KG1 (cell line): ENCODE measurements at regions not wholly inside any gene's neighbourhood (a gene's known extent, or its start where the extent isn't known, plus 50 kb on each side); places are given as distances from the start of the nearest gene placed in this dataset.

Source experiments
- DNase-seq: peaks from one replicate; lab custom pipeline; 2025; lab: John Stamatoyannopoulos, UW

DNA sequence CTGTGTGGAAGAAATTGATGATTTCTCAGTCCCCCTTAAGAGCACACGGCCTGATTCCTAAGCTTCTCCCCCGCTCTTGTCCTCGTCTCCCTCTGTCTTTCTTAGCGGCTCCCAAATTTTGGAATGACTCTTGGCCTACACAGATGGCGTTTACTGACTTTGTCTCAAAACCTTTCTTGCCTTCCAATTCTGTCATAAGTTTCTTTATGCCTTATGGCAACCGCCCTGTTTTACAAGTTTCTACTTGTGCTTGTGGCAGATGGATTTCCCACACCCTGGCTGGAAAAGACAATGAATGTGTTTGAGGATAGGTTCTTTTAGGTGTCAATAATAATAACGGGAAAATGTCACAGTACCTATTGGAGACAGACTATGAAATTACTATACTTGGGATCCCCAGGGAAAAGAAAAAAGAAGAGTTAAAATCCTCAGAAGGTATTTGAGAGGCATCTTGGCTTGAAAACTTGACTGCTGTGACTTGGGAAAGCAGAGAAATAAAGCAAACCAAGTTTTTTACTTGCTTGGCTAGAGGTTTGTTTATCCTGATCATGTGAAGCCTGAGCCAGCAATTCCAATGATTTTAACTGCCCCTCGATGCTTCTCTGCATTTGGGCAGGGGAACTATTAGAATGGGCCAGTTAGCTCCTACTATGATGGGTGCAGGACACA, 276.4 kb downstream of the HRH4 start:
- no peak for DNase-seq

DNA sequence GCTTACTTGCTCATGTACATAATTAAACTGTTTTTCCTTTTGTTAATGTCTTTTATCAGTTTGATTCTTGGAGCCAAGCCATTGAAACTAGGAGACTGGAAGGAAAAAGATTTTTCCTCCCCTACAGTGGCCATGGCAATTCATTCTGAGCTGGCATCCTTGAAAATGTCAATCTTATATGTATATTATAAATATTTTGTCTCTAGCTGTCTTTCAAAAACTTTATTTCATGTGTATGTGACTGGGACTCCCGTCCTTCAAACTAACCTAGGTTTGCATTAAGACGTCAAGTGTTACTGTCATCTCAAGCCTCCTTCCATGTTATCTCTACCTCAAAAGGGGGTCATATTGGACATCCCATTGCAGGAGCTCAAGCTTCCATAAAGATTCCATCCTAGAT, 280.4 kb downstream of the HRH4 start:
- no peak for DNase-seq

DNA sequence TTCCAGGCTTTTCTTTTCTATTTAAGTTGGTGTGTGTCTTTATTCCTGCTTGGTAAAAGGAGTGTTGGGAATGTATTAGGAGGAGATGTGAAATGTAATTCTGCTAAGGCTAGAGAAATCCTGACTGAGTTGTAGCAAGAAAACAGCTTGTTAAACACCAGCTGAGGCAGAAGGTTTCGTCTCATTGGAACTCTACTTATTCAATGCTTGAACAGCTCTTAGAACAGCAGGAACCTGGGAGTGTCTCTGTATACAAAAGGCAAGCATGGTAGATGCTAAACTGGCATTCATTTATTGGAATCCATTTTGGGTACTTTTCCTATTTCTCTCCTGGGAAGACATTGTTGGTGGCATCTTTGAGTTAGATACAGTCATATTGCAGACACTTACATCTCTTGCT, 280.9 kb downstream of the HRH4 start:
- DNase-seq: no peak

DNA sequence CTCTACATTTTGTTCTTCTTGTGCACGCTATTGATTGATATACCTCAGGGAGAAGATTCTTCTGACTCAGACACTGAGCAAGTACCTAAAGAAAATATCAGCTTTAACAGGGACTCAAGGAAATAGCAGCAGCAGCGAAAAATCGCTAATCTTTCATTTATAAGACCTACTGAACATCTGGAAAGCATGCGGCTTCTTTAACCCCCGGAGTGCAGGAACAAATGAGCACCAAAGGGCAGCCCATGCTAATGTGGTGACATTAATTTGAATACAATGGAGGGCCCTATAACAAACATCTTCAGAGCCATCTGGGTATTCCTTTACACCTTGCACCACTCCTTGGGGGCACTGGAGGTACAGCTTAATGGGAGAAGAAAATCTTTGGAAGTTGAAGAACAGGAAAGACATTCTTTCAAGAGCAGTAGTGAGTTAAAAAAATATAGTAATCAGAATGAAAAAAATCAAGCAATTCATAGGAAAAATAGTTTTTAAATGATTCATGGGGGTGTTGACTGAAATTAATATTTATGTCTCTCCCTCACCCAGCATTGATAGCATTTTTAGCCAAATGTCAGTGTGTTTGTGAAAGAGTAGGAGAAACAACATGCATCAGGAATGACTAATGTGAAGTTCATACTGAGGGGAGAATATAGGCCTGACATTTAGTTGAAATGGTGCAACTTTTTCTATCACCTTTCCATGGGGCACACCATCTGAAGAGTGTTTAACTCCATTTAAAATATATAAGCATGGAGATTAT, 281.7 kb downstream of the HRH4 start:
- DNase-seq: no peak

DNA sequence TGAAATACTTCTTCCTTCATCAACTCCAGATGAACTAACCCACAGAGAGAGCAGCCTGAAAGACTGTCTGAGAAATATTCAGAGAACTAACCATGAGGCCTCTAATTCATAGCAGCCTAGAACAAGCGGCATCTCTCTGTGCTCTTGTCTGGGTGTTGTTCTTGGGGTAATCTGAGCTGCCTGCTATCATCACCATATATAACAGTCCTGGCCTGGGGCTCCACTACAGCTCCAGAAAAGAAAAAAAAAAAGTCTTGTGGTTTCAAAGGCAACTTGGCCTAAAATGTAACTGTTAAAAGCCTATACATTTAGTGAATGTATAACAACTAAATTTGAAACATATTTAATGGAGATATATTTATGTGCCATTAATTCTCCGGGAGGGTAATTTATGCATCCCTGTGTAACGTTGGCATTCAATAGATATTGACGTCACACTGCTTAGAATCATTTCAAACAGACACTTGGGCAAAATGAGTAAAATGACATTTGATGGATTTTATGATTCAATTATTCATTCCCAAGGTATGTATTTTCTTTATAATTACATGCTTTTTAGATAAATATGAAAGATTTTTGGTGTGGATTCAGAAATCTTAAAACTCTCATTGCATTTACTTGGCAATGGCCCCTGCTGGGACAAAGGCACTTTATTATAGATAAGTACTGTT, 294.3 kb downstream of the HRH4 start:
- DNase-seq: no peak

DNA sequence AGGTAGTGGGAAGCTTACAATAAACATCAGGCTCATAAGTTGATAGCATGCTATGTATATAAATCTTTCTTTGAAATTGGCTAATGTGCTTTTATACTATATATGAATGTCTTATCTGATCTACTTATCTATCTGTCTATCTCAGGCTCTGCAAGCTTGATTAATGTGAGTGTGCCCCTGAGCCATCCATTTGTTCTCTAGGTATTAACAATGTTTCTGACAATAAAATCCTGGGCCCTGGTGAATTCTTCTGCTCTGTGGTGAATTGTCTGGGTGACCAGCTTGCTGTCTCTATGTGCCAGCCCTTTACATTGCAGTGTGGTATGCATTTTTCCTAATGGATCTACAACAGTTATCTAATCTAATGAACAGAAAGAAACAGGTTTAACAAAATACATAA, 295.9 kb downstream of the HRH4 start:
- DNase-seq: no peak

DNA sequence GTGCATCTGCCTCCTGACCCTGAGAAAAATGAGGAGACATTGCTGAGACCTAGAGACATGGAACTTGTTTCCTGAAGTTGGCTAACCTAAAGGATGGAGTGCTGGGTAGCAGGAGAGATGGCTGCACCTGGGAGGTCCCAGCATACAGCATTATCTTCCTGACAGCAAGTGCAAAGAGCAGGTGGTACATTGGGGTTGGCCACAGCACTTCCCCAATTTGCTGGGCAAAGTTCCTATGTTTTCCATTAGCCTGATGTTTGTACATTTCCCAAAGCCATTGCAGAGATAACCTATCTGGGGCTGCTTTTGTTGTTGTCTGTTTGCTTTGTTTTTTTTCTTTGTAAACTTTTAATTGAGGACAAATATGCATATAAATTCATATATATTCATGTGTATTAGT, 296.7 kb downstream of the HRH4 start:
- no peak for DNase-seq

DNA sequence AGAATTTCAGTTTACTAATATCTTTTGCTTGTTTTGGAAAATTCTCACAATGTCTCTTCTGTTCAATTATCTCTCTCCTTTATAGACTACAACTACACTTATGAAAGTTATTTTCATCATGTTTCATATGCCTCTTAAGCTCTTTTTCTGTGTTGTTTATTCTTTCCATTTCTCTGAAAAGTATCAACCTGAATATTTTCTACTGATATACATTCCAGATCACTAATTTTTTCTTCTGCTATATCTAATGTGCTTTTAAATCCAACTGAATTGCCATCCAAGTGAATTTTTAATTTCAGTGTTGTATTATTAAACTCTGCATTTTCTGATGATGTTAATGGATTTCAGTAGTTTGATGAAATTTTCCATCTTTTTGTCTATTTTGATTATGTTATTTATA, 301.3 kb downstream of the HRH4 start:
- DNase-seq: no peak

DNA sequence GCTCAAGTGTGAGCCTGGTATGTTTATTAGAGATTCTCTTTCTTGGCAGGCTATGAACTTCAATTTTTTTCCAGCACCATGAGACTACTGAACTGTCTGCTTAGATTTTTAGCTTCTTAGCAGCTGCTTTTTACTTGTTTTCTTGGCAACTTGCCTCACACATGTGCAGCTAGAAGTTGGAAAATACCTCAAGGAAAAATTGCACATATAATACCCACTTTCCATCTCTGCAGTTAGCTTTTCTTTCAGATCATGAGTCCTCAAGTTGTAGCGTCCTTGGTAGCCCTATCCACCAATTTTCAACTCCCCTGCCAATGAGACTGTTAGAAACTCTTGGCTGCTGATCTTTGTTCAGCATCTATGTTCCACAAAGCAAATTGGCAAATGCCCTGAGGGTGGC, 302.1 kb downstream of the HRH4 start:
- no peak for DNase-seq

DNA sequence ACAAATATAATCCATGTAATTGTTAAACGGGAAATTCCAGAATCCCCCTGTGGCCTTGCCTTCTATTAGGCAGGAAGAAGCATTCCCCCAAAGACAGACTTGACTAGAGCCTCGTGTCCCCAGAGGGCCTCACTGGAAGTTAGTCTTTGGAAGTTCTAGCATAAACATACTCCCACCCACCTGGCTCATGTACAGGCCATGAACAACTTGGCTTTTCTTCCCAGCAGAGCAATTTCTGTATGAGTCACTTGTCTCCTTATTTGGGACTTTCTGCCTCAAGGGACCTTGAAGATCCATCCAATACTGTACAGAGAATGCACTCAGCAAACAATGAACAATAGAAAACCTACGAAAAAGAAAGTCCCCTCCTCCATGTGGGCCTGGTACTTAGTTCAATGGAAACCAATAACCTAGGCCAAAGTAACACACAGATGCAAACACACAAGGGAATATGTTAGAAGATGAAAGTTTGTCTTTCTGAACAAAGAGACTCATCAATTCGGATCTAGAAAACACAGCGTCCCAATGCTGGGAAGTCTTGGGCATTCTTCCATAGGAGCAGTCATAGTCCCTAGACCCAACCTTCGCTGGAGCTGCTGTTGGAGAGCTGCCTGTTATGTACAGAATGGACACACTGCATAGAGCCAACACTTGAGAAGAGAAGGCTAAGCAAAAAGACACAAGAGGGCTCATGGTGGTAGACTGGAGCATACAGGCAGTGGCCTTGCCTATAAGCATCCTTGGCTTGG, 303.5 kb downstream of the HRH4 start:
- no peak for DNase-seq

DNA sequence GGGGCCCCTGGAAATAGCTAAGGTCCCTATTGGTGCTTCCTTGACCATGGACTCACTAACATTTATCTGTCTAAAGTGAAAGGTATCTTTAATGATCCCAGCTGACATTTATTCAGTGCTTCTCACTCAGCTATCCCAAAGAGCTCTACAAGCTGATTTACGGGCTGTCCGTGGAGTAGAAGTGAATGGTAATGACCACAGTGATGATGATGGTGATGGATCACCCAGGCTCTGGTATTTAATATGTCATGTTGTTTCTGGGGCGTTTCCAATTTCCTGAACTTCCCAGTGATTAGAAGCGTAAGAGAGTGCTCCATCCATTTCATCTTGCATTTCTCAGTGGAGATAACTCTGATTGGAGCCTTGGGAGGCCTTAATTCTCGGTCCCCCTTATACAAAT, 304.3 kb downstream of the HRH4 start:
- no peak for DNase-seq

DNA sequence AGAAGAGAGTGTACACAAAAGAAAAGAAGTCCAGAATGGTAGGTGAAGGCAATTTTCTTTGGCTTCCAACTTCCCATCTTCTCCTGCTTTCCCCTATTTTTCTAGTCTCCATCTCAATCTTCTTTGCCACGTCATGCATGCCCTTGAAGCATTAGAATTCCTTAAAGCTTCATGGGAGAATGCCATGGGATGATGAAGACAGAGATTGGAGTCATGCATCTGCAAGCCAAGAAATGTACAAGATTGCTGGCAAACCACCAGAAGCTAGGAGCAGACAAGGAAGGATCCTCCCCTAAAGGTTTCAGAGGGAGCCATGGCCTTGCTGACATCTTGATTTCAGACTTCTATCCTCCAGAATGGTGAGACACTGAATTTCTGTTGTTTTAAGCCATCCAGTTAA, 305.9 kb downstream of the HRH4 start:
- DNase-seq: no peak

DNA sequence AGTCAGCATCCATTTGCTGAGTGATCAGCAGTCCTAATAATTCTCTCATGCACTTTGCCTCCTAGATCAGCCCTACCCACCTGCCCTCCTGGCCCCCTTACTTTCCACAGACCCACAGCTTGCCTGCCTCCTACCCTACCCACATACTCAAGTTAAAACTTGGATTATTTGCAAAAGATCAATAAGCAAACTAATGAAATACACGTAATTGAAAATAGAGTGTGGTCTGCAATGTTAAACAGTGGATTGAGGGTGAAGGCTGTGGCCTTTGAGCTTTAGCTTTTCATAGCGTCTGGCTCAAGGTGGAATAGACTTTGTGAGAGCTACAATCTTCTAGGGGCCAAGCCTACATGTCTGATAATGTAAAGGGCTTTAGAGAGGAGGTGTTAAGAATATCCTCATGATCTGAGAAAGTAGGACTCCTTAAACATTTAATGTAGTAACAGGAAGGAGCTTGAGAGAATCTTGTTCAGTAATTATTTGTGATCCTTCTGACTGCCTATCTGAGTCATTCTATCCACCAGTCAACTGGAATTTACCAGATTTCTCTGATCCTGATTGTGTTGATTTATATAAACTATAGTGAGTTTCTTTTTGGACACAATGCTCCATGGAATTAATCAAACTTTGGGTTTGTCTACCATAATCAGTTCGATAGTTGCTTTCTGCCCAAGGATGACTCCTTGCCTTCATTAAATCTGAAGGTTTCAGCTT, 310.0 kb downstream of the HRH4 start:
- DNase-seq: no peak

DNA sequence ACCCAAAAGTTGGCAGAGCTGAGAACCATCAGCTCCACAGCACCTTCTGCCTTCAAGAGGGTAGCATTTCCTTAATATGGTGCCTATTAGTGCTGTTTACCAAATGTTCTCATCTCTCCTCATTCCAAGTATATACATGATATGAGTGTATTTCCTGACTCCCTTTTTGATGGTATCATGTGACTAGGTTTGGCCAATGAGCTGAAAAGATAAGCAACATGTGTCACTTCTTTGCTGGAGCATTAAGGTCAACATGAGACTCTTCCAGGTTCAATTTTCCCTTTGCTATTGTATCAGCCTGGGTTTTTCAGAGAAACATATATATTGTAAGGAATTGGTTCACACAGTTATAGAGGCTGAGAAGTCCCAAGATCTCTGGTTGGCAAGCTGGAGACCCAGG, 310.9 kb downstream of the HRH4 start:
- DNase-seq: no peak

DNA sequence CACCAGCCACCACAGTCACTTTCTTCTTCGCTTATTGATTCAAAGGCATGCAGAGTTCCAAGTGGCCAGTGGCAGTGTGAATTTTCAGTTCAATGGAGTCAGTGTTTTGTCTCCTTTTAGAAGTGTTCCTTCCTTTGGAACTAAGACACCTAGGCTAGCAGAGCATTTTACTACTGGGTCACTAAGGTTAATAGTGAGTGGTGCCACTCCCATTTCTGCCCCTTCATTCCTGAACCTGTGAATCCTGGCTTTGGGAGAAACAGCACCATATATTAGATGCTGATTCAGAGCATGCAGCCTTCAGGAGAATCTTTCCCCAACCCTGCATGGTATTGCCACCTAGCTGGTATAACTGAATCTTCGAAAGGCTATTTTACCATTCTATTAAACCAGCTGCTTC, 312.7 kb downstream of the HRH4 start:
- DNase-seq: no peak

DNA sequence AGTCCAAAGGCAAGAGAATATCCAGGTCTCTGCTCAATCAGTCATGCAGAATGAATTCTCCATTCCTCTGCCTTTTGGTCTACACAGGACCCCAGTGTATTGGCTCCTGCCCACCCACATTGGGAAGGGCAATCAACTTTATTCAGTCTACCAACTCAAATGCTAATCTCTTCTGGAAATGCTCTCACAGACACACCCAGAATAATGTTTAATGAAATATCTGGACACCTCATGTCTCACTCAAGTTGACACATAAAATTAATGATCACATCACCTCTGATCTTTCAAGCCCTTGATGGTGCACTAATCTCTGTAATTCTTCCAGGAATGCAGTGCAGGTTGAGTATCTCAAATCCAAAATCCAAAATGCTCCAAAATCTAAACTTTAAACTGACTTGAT, 315.6 kb downstream of the HRH4 start:
- DNase-seq: no peak

DNA sequence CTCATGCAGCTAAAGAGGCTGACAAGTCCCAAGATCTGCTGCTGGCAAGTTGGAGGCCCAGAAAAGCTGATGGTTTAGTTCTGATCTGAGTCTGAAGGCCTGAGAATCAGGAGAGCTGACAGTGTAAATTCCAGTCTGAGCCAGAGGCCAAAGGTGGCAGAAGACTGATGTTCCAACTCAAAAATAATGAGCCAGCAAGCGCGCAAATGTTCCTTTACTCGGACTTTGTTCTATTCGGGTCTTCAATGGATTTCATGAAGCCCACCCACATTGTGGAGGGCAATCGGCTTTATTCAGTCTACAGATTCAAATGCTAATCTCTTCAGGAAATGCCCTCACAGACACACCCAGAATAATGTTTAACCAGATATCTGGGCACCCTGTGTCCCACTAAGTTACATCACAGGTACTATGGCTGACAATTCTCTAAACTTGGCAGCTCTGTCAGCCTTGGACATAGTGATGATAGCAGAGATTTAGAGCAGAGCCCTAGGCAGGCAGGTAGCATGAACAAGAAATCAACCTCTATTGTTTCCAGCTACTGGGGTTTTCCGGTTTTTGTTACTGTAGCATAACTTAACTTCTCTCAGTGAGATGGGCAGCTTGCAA, 318.5 kb downstream of the HRH4 start:
- DNase-seq: no peak

DNA sequence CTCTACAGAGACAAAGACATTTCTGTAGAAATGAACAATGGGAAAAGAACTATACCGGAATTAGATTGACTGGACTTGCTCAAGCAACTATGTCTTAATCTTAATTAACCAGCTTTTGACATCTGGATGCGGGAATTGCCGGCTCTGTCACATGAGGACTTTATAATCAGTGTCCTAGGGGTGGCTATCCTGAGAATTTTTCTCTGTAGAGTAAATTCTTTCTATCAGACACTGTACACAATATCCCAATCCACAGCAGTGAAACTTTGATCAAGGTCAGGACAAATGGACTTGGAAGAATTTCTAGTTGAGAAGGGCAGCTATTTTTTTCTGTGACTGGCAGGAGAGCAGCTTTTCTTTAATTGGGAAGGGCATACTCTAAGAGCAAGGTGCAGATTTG, 322.1 kb downstream of the HRH4 start:
- no peak for DNase-seq

DNA sequence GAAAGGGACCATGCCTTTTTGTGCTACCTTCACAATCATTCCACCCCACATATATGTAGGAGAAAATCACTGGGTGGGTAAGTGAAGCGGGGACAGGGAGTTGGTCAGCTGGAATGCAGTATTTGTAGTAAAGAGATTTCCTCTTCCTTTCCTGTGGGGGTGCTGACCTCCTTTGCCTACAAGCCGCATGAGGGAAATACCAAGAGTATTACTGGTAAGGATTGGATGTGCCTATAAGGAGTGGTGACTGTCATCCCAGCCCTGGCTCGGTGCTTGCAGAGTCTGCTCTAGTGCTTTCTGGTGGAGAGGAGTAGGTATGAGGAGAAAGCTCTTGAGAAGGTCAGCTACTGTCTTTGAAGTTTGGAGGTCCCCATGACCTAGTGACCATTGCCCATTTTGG, 324.6 kb downstream of the HRH4 start:
- no peak for DNase-seq

DNA sequence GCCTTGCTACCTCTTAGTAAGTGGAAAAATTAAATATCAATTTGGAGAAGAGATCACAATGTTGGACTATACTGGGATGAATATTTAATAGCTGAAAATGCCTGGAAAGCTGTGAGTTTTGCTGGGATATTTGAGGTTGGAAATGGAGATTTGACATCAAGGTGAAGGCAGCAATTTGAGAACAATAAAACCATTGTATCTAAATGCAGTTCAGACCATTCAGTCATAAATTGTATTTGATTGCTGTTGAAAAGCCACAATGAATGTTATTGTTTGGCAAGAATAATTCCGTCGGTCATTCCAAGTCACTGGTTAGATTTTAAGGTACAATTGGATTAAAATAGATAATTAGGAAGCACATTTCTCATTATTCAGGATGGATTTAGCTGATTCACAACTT, 325.6 kb downstream of the HRH4 start:
- DNase-seq: no peak

DNA sequence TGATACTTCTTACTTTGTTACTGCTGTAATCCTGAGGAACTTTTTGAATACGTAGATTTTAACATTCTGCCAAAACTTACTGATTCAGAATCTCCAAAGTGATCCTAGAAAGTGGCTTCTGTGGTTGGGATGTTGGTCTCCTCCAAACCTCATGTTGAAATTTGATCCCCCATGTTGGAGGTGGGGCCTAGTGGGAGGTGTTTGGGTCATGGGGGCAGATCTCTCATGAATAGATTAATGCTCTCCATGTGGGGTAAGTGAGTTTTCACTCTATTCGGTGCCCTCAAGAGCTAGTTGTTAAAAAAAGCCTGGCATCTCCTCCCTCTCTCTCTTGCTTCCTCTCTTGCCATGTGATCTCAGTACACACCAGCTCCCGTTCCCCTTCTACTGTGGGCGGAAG, 329.9 kb downstream of the HRH4 start:
- no peak for DNase-seq
